NCI-H526 treated with DMSO at 0.1 percent for 48 hours (cell line): ENCODE measurements at regions not wholly inside any gene's neighbourhood (a gene's known extent, or its start where the extent isn't known, plus 50 kb on each side); places are given as distances from the start of the nearest gene placed in this dataset.
"Not testable (repeated sequence)": the region's sequence is repeated elsewhere in the genome, so short reads cannot be mapped to it uniquely, and the experiment has no call there.

Experiments
- DNase-seq: peaks from one replicate; lab custom pipeline; 2025; lab: John Stamatoyannopoulos, UW

- DNase-seq: not testable (repeated sequence)
Observed at GRCh38 chr12:88828537-88828936, 248.3 kb upstream of the KITLG start.

- DNase-seq: no peak
Observed at GRCh38 chr12:88820012-88820411, 239.7 kb upstream of the KITLG start.

GRCh38 chr12:88816201-88816600 is 235.9 kb upstream of the KITLG start:
- DNase-seq: no peak

GRCh38 chr12:88814779-88815178 is 234.5 kb upstream of the KITLG start:
- no peak for DNase-seq

GRCh38 chr12:88812610-88813009 is 232.3 kb upstream of the KITLG start:
- DNase-seq: no peak

- DNase-seq: no peak
Observed at GRCh38 chr12:88810806-88811205, 230.5 kb upstream of the KITLG start.

GRCh38 chr12:88809841-88810240 is 229.6 kb upstream of the KITLG start:
- DNase-seq: not testable (repeated sequence)

GRCh38 chr12:88805692-88806091 is 225.4 kb upstream of the KITLG start:
- no peak for DNase-seq

- DNase-seq: no peak
Observed at GRCh38 chr12:88805286-88805685, 225.0 kb upstream of the KITLG start.

- no peak for DNase-seq
Observed at GRCh38 chr12:88802096-88802706, 221.9 kb upstream of the KITLG start.

GRCh38 chr12:88801227-88802095 is 221.2 kb upstream of the KITLG start:
- DNase-seq: peak; percentile 10

GRCh38 chr12:88793096-88793495 is 212.8 kb upstream of the KITLG start:
- no peak for DNase-seq

- no peak for DNase-seq
Observed at GRCh38 chr12:88790231-88790630, 210.0 kb upstream of the KITLG start.

- no peak for DNase-seq
Observed at GRCh38 chr12:88784166-88784565, 203.9 kb upstream of the KITLG start.

- DNase-seq: no peak
Observed at GRCh38 chr12:88782351-88782750, 202.1 kb upstream of the KITLG start.

GRCh38 chr12:88781909-88782308 is 201.6 kb upstream of the KITLG start:
- no peak for DNase-seq

GRCh38 chr12:88778064-88778463 is 197.8 kb upstream of the KITLG start:
- peak; percentile 71 for DNase-seq

GRCh38 chr12:88775742-88776151 is 195.5 kb upstream of the KITLG start:
- DNase-seq: no peak

- DNase-seq: no peak
Observed at GRCh38 chr12:88767699-88768098, 187.4 kb upstream of the KITLG start.

- DNase-seq: no peak
Observed at GRCh38 chr12:88764781-88765480, 184.7 kb upstream of the KITLG start.

- no peak for DNase-seq
Observed at GRCh38 chr12:88763536-88764100, 183.3 kb upstream of the KITLG start.

- no peak for DNase-seq
Observed at GRCh38 chr12:88758176-88758575, 177.9 kb upstream of the KITLG start.

GRCh38 chr12:88756917-88757316 is 176.6 kb upstream of the KITLG start:
- no peak for DNase-seq
